ENCODE measurements at regions not wholly inside any gene's neighbourhood (a gene's known extent, or its start where the extent isn't known, plus 50 kb on each side); places are given as distances from the start of the nearest gene placed in this dataset.
A peak's percentile ranks its signal among the peaks of the same experiment; 100 is the strongest.

- no peak overlapping the region for H2BK5ac ChIP-seq (ENCODE audit: low read depth, low read length)
- no peak overlapping the region for H3K4ac ChIP-seq (replicated peaks; ENCODE audit: insufficient read length, low read depth, low read length)
- no peak overlapping the region for H2BK15ac ChIP-seq (ENCODE audit: low read length)
- peaks cover 0 to 2% (median 0%) of the 10 kb centered on the region in 4 experiments; a peak in 1 of 7 replicates for H3K4me1 ChIP-seq (replicated peaks in 1 of 4; ENCODE audit: control insufficient read depth in 3 of 4, insufficient read depth in 4 of 4, low read length in 3 of 4)
- FAIRE-seq (no peak), DNase-seq (ENCODE audit: low read depth in 1 of 2, low spot score in 2 of 2) (no peak)
- H3K27ac ChIP-seq (ENCODE audit: low read depth, low read length), result no peak overlapping the region
- 82% methylated on average over 1 of the region's 1 CpG; no CpG with 5 or more reads in 1 of the 2 experiments for WGBS, 2 experiments (ENCODE audit: extremely low coverage in 1 of 2, insufficient coverage in 1 of 2, insufficient read length in 1 of 2, insufficient replicate concordance in 2 of 2, low coverage in 1 of 2, low lambda C conversion rate in 2 of 2, missing lambda C conversion rate in 1 of 2)
- H2BK120ac ChIP-seq (replicated peaks; ENCODE audit: low read depth, low read length), result no peak overlapping the region
- H4K8ac ChIP-seq (ENCODE audit: extremely low read depth, insufficient read depth, low read length), result no peak overlapping the region
- H3K4me3 ChIP-seq (ENCODE audit: extremely low read depth in 1 of 4, insufficient read depth in 2 of 4, low read depth in 3 of 4, low read length in 4 of 4), result no peak overlapping the region
- POLR2A ChIA-PET (ENCODE audit: partially characterized antibody), result no interaction called here
- TF ChIP-seq ATF3 (IDR thresholded peaks at IDR 0.05; ENCODE audit: insufficient read depth, low read depth, low read length) (no peak), CBX8 (IDR thresholded peaks at IDR 0.05; ENCODE audit: borderline replicate concordance, low read depth, low read length) (no peak)
- H3K4me2 ChIP-seq (ENCODE audit: insufficient read depth in 1 of 2, low read depth in 2 of 2, low read length in 2 of 2), result no peak overlapping the region
- no peak overlapping the region for H2AK5ac ChIP-seq (ENCODE audit: low read depth, low read length)
- H3K18ac ChIP-seq (ENCODE audit: extremely low read depth, low read length), result no peak overlapping the region
- H3K23me2 ChIP-seq (ENCODE audit: low read depth, low read length), result peaks cover 6% of the 10 kb centered on the region; the same call in 1 of the 2 replicates
- H3K9me3 ChIP-seq (ENCODE audit: insufficient read depth in 2 of 2, low read depth in 1 of 2, low read length in 1 of 2), result no peaks in the 10 kb centered on the region
- no peak overlapping the region for H3K9ac ChIP-seq (replicated peaks in 1 of 4; ENCODE audit: extremely low read depth in 1 of 4, low read depth in 3 of 4, low read length in 3 of 4)
- H3K79me2 ChIP-seq (ENCODE audit: control insufficient read depth in 1 of 2, insufficient read depth in 2 of 2, low read length in 2 of 2), result no peaks in the 10 kb centered on the region; a peak in 1 of 4 replicates
- H3K27me3 ChIP-seq (replicated peaks in 1 of 4; ENCODE audit: control insufficient read depth in 3 of 4, extremely low read depth in 1 of 4, insufficient read depth in 3 of 4, low read length in 3 of 4), result no peaks in the 10 kb centered on the region
- H3K56ac ChIP-seq (replicated peaks; ENCODE audit: insufficient read length, low read depth, low read length), result no peak overlapping the region
- H4K5ac ChIP-seq (ENCODE audit: insufficient read length, low read depth, low read length), result no peak overlapping the region
- H4K91ac ChIP-seq (replicated peaks; ENCODE audit: insufficient read length, low read length), result no peak overlapping the region
- H2AFZ ChIP-seq (ENCODE audit: low read length), result 0 out of 2 replicates have a peak overlapping the region, but pooled peaks have one; percentile 41
- H3K23ac ChIP-seq (ENCODE audit: insufficient read length), result no peak overlapping the region
- no peak overlapping the region for H3K14ac ChIP-seq (ENCODE audit: insufficient read length)
- H2BK20ac ChIP-seq (ENCODE audit: low read length), result no peak overlapping the region
- CTCF ChIA-PET (ENCODE audit: partially characterized antibody), result interaction anchor here (1.5 kb wide), 1 partner anchor 70 kb away, joined by 5 read pairs; no protein-coding TSS in a partner anchor
- no peaks in the 10 kb centered on the region for H3K36me3 ChIP-seq (ENCODE audit: control insufficient read depth in 2 of 4, insufficient read depth in 4 of 4, low read length in 3 of 4)
- peaks cover 0 to 3% of the 10 kb centered on the region in 2 experiments for H4K20me1 ChIP-seq (replicated peaks in 1 of 2; ENCODE audit: control insufficient read depth in 1 of 2, insufficient read depth in 2 of 2, low read length in 2 of 2)
- H3K79me1 ChIP-seq (ENCODE audit: low read depth, low read length), result no peaks in the 10 kb centered on the region
- no peak overlapping the region for H2BK12ac ChIP-seq (ENCODE audit: low read depth, low read length)
These were observed 451.6 kb downstream of the TYW1 start for GRCh38 chr7:67448271-67448670.

All from H1 (cell line).